OCI-LY3 (cell line): ENCODE measurements at regions not wholly inside any gene's neighbourhood (a gene's known extent, or its start where the extent isn't known, plus 50 kb on each side); places are given as distances from the start of the nearest gene placed in this dataset.
A peak's percentile ranks its signal among the peaks of the same experiment; 100 is the strongest.

Experiments used
- H2AFZ ChIP-seq: fragments of 200-600, 300-600 bp; shearing (Covaris generic); 2 replicates; pipeline ENCODE4 v1.6.0; 2014; ENCODE audit warnings: antibody characterized with exemption, low read depth, low read length
- H3K27ac ChIP-seq: fragments of 200-600, 300-600 bp; sonication (generic); 2 replicates; pipeline ENCODE4 v1.5.1; 2014; ENCODE audit warnings: mild to moderate bottlenecking, low read length, moderate library complexity, mixed read lengths
- H3K27me3 ChIP-seq: fragments of 200-600, 300-600 bp; sonication (generic); 2 replicates; pipeline ENCODE4 v1.6.1; 2014; ENCODE audit warnings: low read depth, low read length, mixed read lengths
- H3K36me3 ChIP-seq: fragments of 200-600, 300-600 bp; sonication (generic); replicated peaks from 2 replicates; pipeline ENCODE3; 2014; ENCODE audit warnings: low read depth, low read length, mixed read lengths
- H3K4me1 ChIP-seq: fragments of 300-600, 200-600 bp; sonication (generic); 2 replicates; pipeline ENCODE4 v1.6.1; 2014; ENCODE audit warnings: low read length, mixed read lengths
- H3K4me2 ChIP-seq: fragments of 200-600, 300-600 bp; sonication (generic); 2 replicates; pipeline ENCODE4 v1.6.1; 2014; ENCODE audit warnings: low read length, mixed read lengths
- H3K4me3 ChIP-seq: fragments of 300-600, 200-600 bp; sonication (generic); 2 replicates; pipeline ENCODE4 v1.5.1; 2014; ENCODE audit warnings: antibody characterized with exemption, mild to moderate bottlenecking, low read length, moderate library complexity
- H3K79me2 ChIP-seq: fragments of 300-600, 200-600 bp; shearing (Covaris generic); 2 replicates; pipeline ENCODE4 v1.6.1; 2014; ENCODE audit warnings: mild to moderate bottlenecking, low read length, mixed read lengths
- H3K9ac ChIP-seq: fragments of 300-600, 200-600 bp; shearing (Covaris generic); 2 replicates; pipeline ENCODE4 v1.6.0; 2014; ENCODE audit warnings: mild to moderate bottlenecking, low read length, moderate library complexity
- H3K9me3 ChIP-seq: fragments of 200-600, 300-600 bp; shearing (Covaris generic); 2 replicates; pipeline ENCODE4 v1.6.1; 2014; ENCODE audit warnings: low read length, mixed read lengths; ENCODE audit not compliant: insufficient read depth
- H4K20me1 ChIP-seq: fragments of 200-600, 300-600 bp; sonication (generic); 2 replicates; pipeline ENCODE4 v1.6.1; 2016; ENCODE audit warnings: low read length, mixed read lengths; ENCODE audit not compliant: insufficient read depth
- EZH2phosphoT487 ChIP-seq: fragments of 200-600 bp; shearing (Covaris generic); IDR thresholded peaks from 2 replicates; pipeline ENCODE4 v1.6.1; 2018; ENCODE audit warnings: antibody characterized with exemption, mixed run types, low read depth
- TF ChIP-seq, protein P1 (sequence below): fragments of 200-600, 300-600 bp; sonication (generic); IDR thresholded peaks from 2 replicates; pipeline ENCODE4 v1.5.1; 2014; ENCODE audit warnings: antibody characterized with exemption, low read length, low read depth

DNA sequence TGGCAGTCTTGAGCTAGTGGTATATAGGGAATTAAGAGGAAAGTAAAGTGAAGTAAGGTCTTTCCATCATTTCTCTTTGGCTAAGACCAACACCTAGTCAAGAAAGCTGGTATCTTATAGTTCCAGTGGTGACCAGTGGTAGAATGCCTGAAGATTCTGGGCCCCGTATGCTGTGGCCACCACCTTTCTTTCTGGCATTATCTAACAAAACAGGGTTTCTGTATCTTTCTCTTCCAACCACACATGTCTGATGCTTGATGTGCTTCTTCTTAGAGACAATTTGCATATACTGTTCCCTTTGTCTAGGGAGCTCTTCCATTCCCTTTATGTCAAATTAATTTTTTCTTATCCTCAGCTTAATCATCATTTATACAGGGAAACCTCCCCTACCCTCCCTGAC is 109.9 kb upstream of the SSBP2 start:
- no peak overlapping the region for H3K9ac ChIP-seq
- no peaks in the 10 kb centered on the region for H4K20me1 ChIP-seq
- no peaks in the 10 kb centered on the region for H3K27me3 ChIP-seq

DNA sequence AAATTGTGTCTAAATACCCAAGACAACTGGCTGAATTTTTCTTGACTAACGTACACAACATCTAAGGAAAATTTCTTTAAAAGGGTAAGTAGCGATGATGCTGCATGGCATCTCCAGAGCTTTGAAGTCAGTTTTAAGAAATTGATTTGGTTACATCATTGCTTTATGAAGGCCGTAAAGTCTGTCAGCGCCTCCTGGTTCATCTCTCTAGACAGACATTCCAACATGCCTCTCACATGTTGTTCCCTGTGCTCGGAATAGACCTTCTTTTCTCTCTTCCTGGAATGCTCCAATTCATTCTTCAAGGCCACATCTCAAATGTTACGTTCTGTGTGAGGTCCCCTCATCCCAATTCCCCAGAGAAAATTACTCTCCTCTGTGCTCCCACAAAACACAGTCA is 108.7 kb upstream of the SSBP2 start:
- no peak overlapping the region for H2AFZ ChIP-seq
- no peaks in the 10 kb centered on the region for H3K27me3 ChIP-seq
- H3K9me3 ChIP-seq = no peaks in the 10 kb centered on the region
- no peak overlapping the region for H3K4me2 ChIP-seq
- no peak for TF ChIP-seq EZH2phosphoT487
- TF ChIP-seq, protein P1, sequence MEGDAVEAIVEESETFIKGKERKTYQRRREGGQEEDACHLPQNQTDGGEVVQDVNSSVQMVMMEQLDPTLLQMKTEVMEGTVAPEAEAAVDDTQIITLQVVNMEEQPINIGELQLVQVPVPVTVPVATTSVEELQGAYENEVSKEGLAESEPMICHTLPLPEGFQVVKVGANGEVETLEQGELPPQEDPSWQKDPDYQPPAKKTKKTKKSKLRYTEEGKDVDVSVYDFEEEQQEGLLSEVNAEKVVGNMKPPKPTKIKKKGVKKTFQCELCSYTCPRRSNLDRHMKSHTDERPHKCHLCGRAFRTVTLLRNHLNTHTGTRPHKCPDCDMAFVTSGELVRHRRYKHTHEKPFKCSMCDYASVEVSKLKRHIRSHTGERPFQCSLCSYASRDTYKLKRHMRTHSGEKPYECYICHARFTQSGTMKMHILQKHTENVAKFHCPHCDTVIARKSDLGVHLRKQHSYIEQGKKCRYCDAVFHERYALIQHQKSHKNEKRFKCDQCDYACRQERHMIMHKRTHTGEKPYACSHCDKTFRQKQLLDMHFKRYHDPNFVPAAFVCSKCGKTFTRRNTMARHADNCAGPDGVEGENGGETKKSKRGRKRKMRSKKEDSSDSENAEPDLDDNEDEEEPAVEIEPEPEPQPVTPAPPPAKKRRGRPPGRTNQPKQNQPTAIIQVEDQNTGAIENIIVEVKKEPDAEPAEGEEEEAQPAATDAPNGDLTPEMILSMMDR = no peak
- no peaks in the 10 kb centered on the region for H3K79me2 ChIP-seq
- no peaks in the 10 kb centered on the region for H3K36me3 ChIP-seq
- H3K27ac ChIP-seq = no peak overlapping the region
- no peak overlapping the region for H3K9ac ChIP-seq
- H3K4me1 ChIP-seq = no peaks in the 10 kb centered on the region
- no peaks in the 10 kb centered on the region for H4K20me1 ChIP-seq
- H3K4me3 ChIP-seq = no peak overlapping the region

More for the DNA sequence above, 109.9 kb upstream of the SSBP2 start:
- H2AFZ ChIP-seq = no peak overlapping the region
- no peak overlapping the region for H3K27ac ChIP-seq
- no peaks in the 10 kb centered on the region for H3K36me3 ChIP-seq
- no peaks in the 10 kb centered on the region for H3K4me1 ChIP-seq
- H3K4me2 ChIP-seq = no peak overlapping the region
- H3K79me2 ChIP-seq = no peaks in the 10 kb centered on the region
- no peaks in the 10 kb centered on the region for H3K9me3 ChIP-seq
- no peak overlapping the region for H3K4me3 ChIP-seq
- no peak for TF ChIP-seq EZH2phosphoT487
- TF ChIP-seq, protein P1 = no peak

DNA sequence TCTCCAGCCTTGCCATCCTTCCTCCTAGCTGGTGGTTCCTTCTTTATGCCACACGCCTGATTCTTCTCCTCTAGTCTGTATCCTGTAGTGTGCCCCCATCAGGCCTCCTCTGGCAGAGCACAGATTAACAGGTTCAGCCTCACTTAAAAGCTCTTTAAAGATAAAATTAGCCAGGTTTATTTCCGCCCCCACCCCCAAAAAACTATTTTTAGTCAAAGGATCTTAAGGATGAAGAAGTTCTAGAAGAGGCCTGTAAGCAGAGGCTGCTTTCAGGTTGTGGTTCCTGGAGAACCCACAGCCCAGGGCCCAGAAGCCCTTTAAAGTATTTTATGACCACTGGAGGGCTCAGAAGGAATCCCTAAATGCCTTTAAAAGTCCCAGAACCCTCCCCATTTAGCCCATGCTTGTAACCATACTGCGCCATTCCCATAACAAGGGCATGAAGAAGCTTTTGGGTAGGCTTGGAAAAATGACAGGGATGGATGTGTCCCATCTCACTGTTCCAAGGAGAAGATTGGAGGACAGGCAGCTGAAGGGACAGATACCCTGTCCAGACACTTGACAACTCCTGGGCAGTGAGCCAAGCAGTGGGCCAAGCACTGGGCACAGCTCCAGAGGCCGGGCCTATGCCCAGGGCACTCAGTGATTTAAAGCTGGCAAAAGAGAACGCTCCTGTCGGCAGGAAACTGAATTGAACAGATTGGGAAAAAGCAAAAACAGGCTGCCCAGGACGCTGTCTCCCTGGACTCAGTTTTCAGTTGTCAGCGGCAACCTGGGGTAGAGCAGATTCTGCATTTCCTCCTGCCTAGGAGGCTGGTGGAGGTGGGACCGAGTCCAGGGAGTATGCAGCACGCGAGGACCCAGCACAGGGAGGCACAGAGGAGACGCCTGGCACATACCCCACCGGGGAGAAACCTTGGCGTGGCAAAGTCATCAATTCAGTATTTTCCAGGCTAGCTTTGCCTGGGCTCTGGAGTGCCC is 106.3 kb upstream of the SSBP2 start:
- Histone ChIP-seq H3K79me2 (no peaks in the 10 kb centered on the region), H4K20me1 (no peaks in the 10 kb centered on the region), H3K4me1 (peaks cover 8% of the 10 kb centered on the region; the same call in 1 of the 2 replicates), H3K27ac (no peak overlapping the region), H3K4me3 (no peak overlapping the region), H2AFZ (no peak overlapping the region), H3K27me3 (no peaks in the 10 kb centered on the region), H3K9me3 (no peaks in the 10 kb centered on the region), H3K4me2 (no peak overlapping the region), H3K36me3 (no peaks in the 10 kb centered on the region), H3K9ac (no peak overlapping the region)
- TF ChIP-seq, protein P1 = peak; percentile 38
- no peak for TF ChIP-seq EZH2phosphoT487

DNA sequence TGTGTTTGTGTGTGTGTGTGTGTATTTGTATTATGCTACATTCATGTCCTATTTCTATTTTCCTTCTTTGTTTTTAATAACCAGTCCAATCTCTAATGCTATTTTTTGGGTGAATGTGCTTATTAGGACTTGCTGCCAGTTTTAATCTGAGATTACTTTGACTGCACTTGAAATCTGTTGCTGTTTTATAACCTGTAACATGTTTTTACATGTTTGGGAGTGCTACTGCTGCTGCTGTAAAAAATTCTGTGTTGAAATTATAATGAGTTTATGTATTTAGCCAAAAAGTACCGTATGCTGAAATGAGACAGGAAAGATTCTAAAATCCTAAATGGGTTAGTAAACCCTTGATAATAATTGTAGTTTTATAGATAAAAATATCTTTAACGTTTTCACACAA is 104.7 kb upstream of the SSBP2 start:
- Histone ChIP-seq H3K9ac (no peak overlapping the region), H3K9me3 (no peaks in the 10 kb centered on the region), H4K20me1 (no peaks in the 10 kb centered on the region), H3K27ac (no peak overlapping the region), H3K27me3 (no peaks in the 10 kb centered on the region), H3K4me3 (no peak overlapping the region), H3K4me1 (peaks cover 13% of the 10 kb centered on the region; the same call in 1 of the 2 replicates), H2AFZ (no peak overlapping the region), H3K4me2 (no peak overlapping the region), H3K79me2 (no peaks in the 10 kb centered on the region), H3K36me3 (no peaks in the 10 kb centered on the region)
- TF ChIP-seq, protein P1 = no peak
- no peak for TF ChIP-seq EZH2phosphoT487
